Heart right ventricle (tissue), 16 donors: ENCODE measurements at regions not wholly inside any gene's neighbourhood (a gene's known extent, or its start where the extent isn't known, plus 50 kb on each side); places are given as distances from the start of the nearest gene placed in this dataset.

ENCODE experiments used
- ATAC-seq, 8 donors: fragments of 200-7000 bp; cut with Tn5 transposase; one replicate each; pipeline ENCODE4 v1.9.1; 2020; ENCODE audit warnings: mild to moderate bottlenecking in 8 of 8, moderate library complexity in 8 of 8, moderate number of reproducible peaks in 1 of 8
- DNase-seq, 2 donors: peaks; one replicate each; pipeline ENCODE4 v3.0.0-alpha.2; 2020
- H3K27ac ChIP-seq, 10 donors: fragments of 200-600 bp; sonication (generic) in 2 of 10; one replicate each; pipeline versions ENCODE4 v1.5.0 to v1.8.0; 2020 to 2022; ENCODE audit warnings: mild to moderate bottlenecking in 3 of 10
- H3K27me3 ChIP-seq, 7 donors: fragments of 200-600 bp; one replicate each; pipeline ENCODE4 v1.8.0; 2021 to 2022; ENCODE audit warnings: mild to moderate bottlenecking in 2 of 7
- H3K36me3 ChIP-seq, 9 donors: fragments of 200-600 bp; sonication (generic) in 1 of 9; one replicate each; pipeline versions ENCODE4 v1.5.0 to v1.8.0; 2020 to 2022; ENCODE audit warnings: mild to moderate bottlenecking in 2 of 9
- H3K4me1 ChIP-seq, 9 donors: fragments of 200-600 bp; sonication (generic) in 1 of 9; one replicate each; pipeline versions ENCODE4 v1.5.0 to v1.8.0; 2020 to 2022; ENCODE audit warnings: mild to moderate bottlenecking in 4 of 9
- H3K4me3 ChIP-seq, 10 donors: fragments of 200-600 bp; sonication (generic) in 2 of 10; one replicate each; pipeline versions ENCODE4 v1.5.0 to v1.8.0; 2020 to 2022; ENCODE audit warnings: mild to moderate bottlenecking in 7 of 10, moderate library complexity in 2 of 10
- H3K9me3 ChIP-seq, 11 donors: fragments of 200-600 bp in 10 of 11; sonication (generic) in 2 of 11; one replicate each; pipeline versions ENCODE4 v1.5.0 to v1.8.0; 2013 to 2022; ENCODE audit warnings: mild to moderate bottlenecking in 2 of 11, control low read depth in 1 of 11, moderate library complexity in 1 of 11
- CTCF ChIP-seq, 9 donors: fragments of 200-600 bp; sonication (generic) in 2 of 9; IDR thresholded peaks; one replicate each; pipeline versions ENCODE4 v1.5.0 to v1.8.0; 2021 to 2022; ENCODE audit warnings: antibody characterized with exemption in 9 of 9, mild to moderate bottlenecking in 5 of 9, moderate library complexity in 1 of 9
- WGBS, 2 donors: extraction: QIAGEN DNeasy Blood & Tissue Kit; methylation state at CpG; one replicate each; pipeline ENCODE4 v1.1.7; 2013; ENCODE audit warnings: inconsistent platforms in 1 of 2; 5-methylcytosine and 5-hydroxymethylcytosine counted together
- intact Hi-C, 10 donors: fragments of 100-400 bp; cut with DNase I; formaldehyde crosslinking; loops; one replicate each; pipeline versions ENCODE4 v1.11.1 to v1.14.2; 2022
- donor health status: Arrhythmogenic right ventricular cardiomyopathy.
- donor health status: ischemic (EF 13 %, LVEDD 7.1; RV severe dilation, severe dysfunction).
- donor health status: healthy with polysubstance abuse.
- donor health status: DM: no; HTN: yes; CAD: no.
- donor health status: DM: no; HTN: no; CAD: no.
- donor health status: ischemic (EF 25% LVEDD 6.9; RV normal size, moderate dysfunction).
- donor health status: ischemic (EF 25% LVEDD 5.7; RV mildly dilated, moderate dysfunction).
- donor health status: healthy.
- donor health status: DM: yes; HTN: yes; CAD: no.
- donor health status: Ischemic cardiomyopathy.
- donor health status: ischemic (EF 35%, LVEDD 5.7; RV mildly dilated, moderate dysfunction).
- donor health status: nonischemic (EF 11% LVEDD 7.7; RV severe dilation, severe dysfunction).
- donor health status: DM: yes; HTN: yes; CAD: no.
- donor health status: PGD.
- donor health status: ischemic (EF 29% LVEDD 5.4; RV normal size, mild dysfunction).
- donor health status: nonischemic (EF 23%, LVEDD 6.1; RV moderate dilation, normal function).

DNA sequence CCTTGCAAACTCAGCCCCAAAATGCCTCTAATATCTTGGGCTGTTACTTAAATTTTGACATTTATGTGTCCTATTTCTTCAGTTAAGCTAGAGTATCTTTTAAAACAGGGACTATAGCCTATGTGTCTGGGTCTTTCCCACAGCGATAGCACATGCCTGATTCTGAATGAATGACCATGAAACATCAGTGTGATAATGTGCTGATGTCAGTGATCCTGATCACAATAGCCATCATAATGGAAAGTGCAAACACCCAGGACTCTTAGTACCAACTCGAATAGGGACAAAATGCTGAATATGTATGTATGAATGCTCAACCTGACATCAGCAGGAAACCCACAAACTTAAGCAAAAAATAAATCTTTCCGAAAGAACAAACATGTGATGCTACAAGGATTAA lies 537.4 kb downstream of the IGSF11 start:
- 89% methylated on average over 3 of the region's 3 CpGs for WGBS, 2 donors
- no peak for ATAC-seq
- no peaks in the 10 kb centered on the region for H3K36me3 ChIP-seq
- H3K4me1 ChIP-seq = peaks cover 0 to 5% (median 0%) of the 10 kb centered on the region in 9 donors
- no peaks in the 10 kb centered on the region for H3K9me3 ChIP-seq
- intact Hi-C loops = no loop called here
- no peak for TF ChIP-seq CTCF (IDR thresholded peaks at IDR 0.05)
- DNase-seq = no peak
- no peaks in the 10 kb centered on the region for H3K27me3 ChIP-seq
- no peak overlapping the region for H3K4me3 ChIP-seq
- no peak overlapping the region for H3K27ac ChIP-seq

DNA sequence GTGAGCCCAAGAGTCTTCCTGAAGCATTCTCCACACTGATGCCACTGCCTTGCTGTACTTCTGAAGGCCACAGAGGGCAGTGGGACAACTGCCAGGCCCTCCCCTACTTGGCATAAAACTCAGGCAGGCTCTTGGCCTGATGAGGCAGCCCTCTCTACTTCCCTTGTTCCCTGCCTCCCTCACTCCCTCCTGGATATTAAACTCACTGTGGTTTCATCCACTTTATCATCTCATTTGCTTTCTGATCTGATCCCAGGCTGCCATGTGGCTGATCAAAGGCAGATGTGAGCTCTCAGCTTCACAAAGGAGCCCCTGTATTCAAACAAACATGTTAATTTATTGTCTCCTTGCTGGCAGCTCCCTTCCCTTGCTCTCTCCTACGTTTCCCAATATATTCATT lies 533.5 kb downstream of the IGSF11 start:
- TF ChIP-seq CTCF (IDR thresholded peaks at IDR 0.05) = no peak
- Histone ChIP-seq H3K27ac (no peak overlapping the region), H3K4me1 (peaks cover 0 to 5% (median 0%) of the 10 kb centered on the region in 9 donors), H3K36me3 (no peaks in the 10 kb centered on the region), H3K4me3 (no peak overlapping the region), H3K27me3 (no peaks in the 10 kb centered on the region), H3K9me3 (no peaks in the 10 kb centered on the region)
- intact Hi-C loops = no loop called here
- 64 to 73% methylated on average over 1 of the region's 1 CpG for whole genome bisulfite sequencing, 2 donors
- DNase-seq (peak; percentile 18 to 35), ATAC-seq (peak in 3 of 8 donors; percentile 25 to 79 (median 58))

- intact Hi-C loops = no loop called here
- H3K27ac ChIP-seq = no peak overlapping the region
- ATAC-seq = no peak
- TF ChIP-seq CTCF (IDR thresholded peaks at IDR 0.05) = no peak
- no peaks in the 10 kb centered on the region for H3K9me3 ChIP-seq
- DNase-seq = no peak
- H3K27me3 ChIP-seq = no peaks in the 10 kb centered on the region
- H3K36me3 ChIP-seq = no peaks in the 10 kb centered on the region
- H3K4me1 ChIP-seq = peaks cover 0 to 5% (median 0%) of the 10 kb centered on the region in 9 donors
- H3K4me3 ChIP-seq = no peak overlapping the region
- 92 to 100% methylated on average over 1 of the region's 1 CpG for WGBS, 2 donors
Observed at GRCh38 chr3:118504906-118505305, 529.7 kb downstream of the IGSF11 start.

DNA sequence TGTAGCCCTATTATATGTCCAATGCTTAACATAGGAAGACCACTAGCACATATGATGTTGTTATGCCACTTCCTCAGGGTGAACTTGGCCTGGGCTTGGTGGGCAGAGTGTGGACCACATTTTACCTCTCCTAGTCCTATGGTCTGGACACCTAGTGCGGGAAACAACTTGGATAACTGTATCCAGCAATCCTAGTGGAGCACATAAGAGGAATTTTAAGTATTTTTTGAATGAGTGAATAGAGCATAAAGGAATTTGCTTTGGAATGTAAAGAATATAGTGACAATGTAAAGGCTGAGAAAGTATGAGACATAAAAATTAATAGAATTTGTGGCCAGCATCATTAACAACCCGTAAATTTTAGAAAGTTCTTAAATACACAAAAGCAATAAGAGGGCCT lies 528.9 kb downstream of the IGSF11 start:
- no peaks in the 10 kb centered on the region for H3K9me3 ChIP-seq
- WGBS, 2 donors = 80 to 82% methylated on average over 2 of the region's 2 CpGs
- H3K4me1 ChIP-seq = peaks cover 0 to 5% (median 0%) of the 10 kb centered on the region in 9 donors
- H3K36me3 ChIP-seq = no peaks in the 10 kb centered on the region
- ATAC-seq (no peak), DNase-seq (no peak)
- intact Hi-C loops = no loop called here
- no peaks in the 10 kb centered on the region for H3K27me3 ChIP-seq
- no peak overlapping the region for H3K4me3 ChIP-seq
- no peak for TF ChIP-seq CTCF (IDR thresholded peaks at IDR 0.05)
- no peak overlapping the region for H3K27ac ChIP-seq

DNA sequence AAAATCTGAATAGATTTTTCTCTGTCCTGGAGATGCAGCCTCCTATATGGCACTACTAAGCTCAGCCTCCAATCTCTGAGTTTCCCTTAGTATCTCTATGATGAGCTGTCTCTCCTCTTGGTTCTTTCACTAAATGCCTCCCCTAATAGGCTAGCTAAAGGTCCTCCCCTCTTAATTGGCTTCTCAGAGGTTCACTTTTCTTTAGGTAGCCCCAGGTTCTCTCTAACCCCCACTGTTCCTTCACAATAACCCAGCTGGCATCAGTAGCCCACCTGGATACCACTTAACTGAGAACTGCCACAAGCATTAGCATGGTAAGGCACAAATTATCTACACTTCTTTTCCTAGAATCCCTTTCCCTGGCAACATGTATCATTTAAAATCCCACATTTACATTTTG lies 523.2 kb downstream of the IGSF11 start:
- no peaks in the 10 kb centered on the region for H3K9me3 ChIP-seq
- no peak overlapping the region for H3K4me3 ChIP-seq
- intact Hi-C loops = no loop called here
- no peaks in the 10 kb centered on the region for H3K27me3 ChIP-seq
- H3K27ac ChIP-seq = no peak overlapping the region
- DNase-seq (no peak), ATAC-seq (no peak)
- H3K4me1 ChIP-seq = no peaks in the 10 kb centered on the region
- no peak for TF ChIP-seq CTCF (IDR thresholded peaks at IDR 0.05)
- no peaks in the 10 kb centered on the region for H3K36me3 ChIP-seq
